H9 (cell line): ENCODE measurements at regions not wholly inside any gene's neighbourhood (a gene's known extent, or its start where the extent isn't known, plus 50 kb on each side); places are given as distances from the start of the nearest gene placed in this dataset.

Experiments
- DNase-seq: peaks from one replicate; pipeline ENCODE4 v3.0.0-alpha.2; 2017
- H2AFZ ChIP-seq: one replicate; pipeline ENCODE4 v1.6.1; 2013; ENCODE audit warnings: mild to moderate bottlenecking, low read length, control low read depth, moderate library complexity
- H2AK5ac ChIP-seq: 2 replicates; pipeline ENCODE4 v1.6.1; 2013; ENCODE audit warnings: low read length, control low read depth, mixed read lengths; ENCODE audit not compliant: insufficient read length
- H2BK120ac ChIP-seq: one replicate; pipeline ENCODE4 v1.6.1; 2013; ENCODE audit warnings: low read depth, mild to moderate bottlenecking, low read length, control low read depth, inconsistent platforms; ENCODE audit not compliant: poor library complexity, severe bottlenecking
- H2BK12ac ChIP-seq: 2 replicates; pipeline ENCODE4 v1.6.1; 2013; ENCODE audit warnings: low read length, control low read depth, mixed read lengths, low read depth; ENCODE audit not compliant: insufficient read length
- H2BK15ac ChIP-seq: 2 replicates; pipeline ENCODE4 v1.6.1; 2013; ENCODE audit warnings: low read depth, low read length, control low read depth
- H2BK20ac ChIP-seq: one replicate; pipeline ENCODE4 v1.6.1; 2013; ENCODE audit warnings: low read depth, mild to moderate bottlenecking, low read length, control low read depth, inconsistent platforms; ENCODE audit not compliant: poor library complexity, severe bottlenecking
- H2BK5ac ChIP-seq: 2 replicates; pipeline ENCODE4 v1.6.1; 2013; ENCODE audit warnings: low read length, control low read depth, mixed read lengths; ENCODE audit not compliant: insufficient read length
- H3K14ac ChIP-seq: 2 replicates; pipeline ENCODE4 v1.6.1; 2013; ENCODE audit warnings: low read length, control low read depth; ENCODE audit not compliant: insufficient read depth
- H3K18ac ChIP-seq: 2 replicates; pipeline ENCODE4 v1.6.1; 2013; ENCODE audit warnings: low read depth, mild to moderate bottlenecking, mixed read lengths, low read length, control low read depth; ENCODE audit not compliant: insufficient read length
- H3K23ac ChIP-seq: 2 replicates; pipeline ENCODE4 v1.6.1; 2013; ENCODE audit warnings: low read length, control low read depth, mixed read lengths, low read depth; ENCODE audit not compliant: insufficient read length
- H3K23me2 ChIP-seq: 2 replicates; pipeline ENCODE4 v1.6.1; 2013; ENCODE audit warnings: low read depth, mild to moderate bottlenecking, mixed read lengths, low read length, control low read depth; ENCODE audit not compliant: insufficient read length, poor library complexity, severe bottlenecking
- H3K27ac ChIP-seq: 2 replicates; pipeline ENCODE4 v1.5.1; 2013; ENCODE audit warnings: low read length, control low read depth, mixed read lengths, low read depth; ENCODE audit not compliant: insufficient read length
- H3K27me3 ChIP-seq: 2 replicates; pipeline ENCODE4 v1.6.1; 2013; ENCODE audit warnings: low read length, control low read depth, inconsistent platforms; ENCODE audit not compliant: insufficient read depth
- H3K4ac ChIP-seq: 2 replicates; pipeline ENCODE4 v1.6.1; 2013; ENCODE audit warnings: low read depth, mild to moderate bottlenecking, control low read depth, inconsistent platforms, low read length, moderate library complexity
- H3K4me1 ChIP-seq: 2 replicates; pipeline ENCODE4 v1.6.1; 2013; ENCODE audit warnings: low read length, control low read depth, inconsistent platforms; ENCODE audit not compliant: insufficient read depth
- H3K4me2 ChIP-seq: 2 replicates; pipeline ENCODE4 v1.6.1; 2013; ENCODE audit warnings: low read length, control low read depth, mixed read lengths; ENCODE audit not compliant: insufficient read length, insufficient read depth
- H3K56ac ChIP-seq: 2 replicates; pipeline ENCODE4 v1.6.1; 2013; ENCODE audit warnings: low read depth, mild to moderate bottlenecking, mixed read lengths, low read length, control low read depth; ENCODE audit not compliant: insufficient read length
- H3K79me1 ChIP-seq: 2 replicates; pipeline ENCODE4 v1.6.1; 2013; ENCODE audit warnings: low read depth, mild to moderate bottlenecking, moderate library complexity, low read length, control low read depth, inconsistent platforms; ENCODE audit not compliant: insufficient read depth, poor library complexity, severe bottlenecking
- H3K79me2 ChIP-seq: 2 replicates; pipeline ENCODE4 v1.6.1; 2013; ENCODE audit warnings: low read length, control low read depth, inconsistent platforms; ENCODE audit not compliant: insufficient read depth
- H3K9ac ChIP-seq: 2 replicates; pipeline ENCODE4 v1.6.1; 2013; ENCODE audit warnings: low read length, control low read depth, mixed read lengths; ENCODE audit not compliant: insufficient read length; ENCODE audit errors: extremely low read depth
- H3K9me3 ChIP-seq: one replicate; pipeline ENCODE4 v1.6.1; 2013; ENCODE audit warnings: low read depth, low read length, inconsistent platforms; ENCODE audit not compliant: control insufficient read depth
- H3T11ph ChIP-seq: one replicate; pipeline ENCODE4 v1.6.1; 2013; ENCODE audit warnings: mild to moderate bottlenecking, low read length, control low read depth, inconsistent platforms
- H4K20me1 ChIP-seq: one replicate; pipeline ENCODE4 v1.6.1; 2013; ENCODE audit not compliant: control insufficient read depth, insufficient read length, insufficient read depth
- H4K5ac ChIP-seq: 2 replicates; pipeline ENCODE4 v1.6.1; 2013; ENCODE audit warnings: low read depth, mild to moderate bottlenecking, mixed read lengths, low read length, control low read depth; ENCODE audit not compliant: insufficient read length
- H4K8ac ChIP-seq: replicated peaks from 2 replicates; pipeline ENCODE4 v1.6.1; 2013; ENCODE audit warnings: low read length, control low read depth, mixed read lengths, low read depth; ENCODE audit not compliant: insufficient read length
- H4K91ac ChIP-seq: 2 replicates; pipeline ENCODE4 v1.6.1; 2013; ENCODE audit warnings: low read depth, mild to moderate bottlenecking, moderate library complexity, mixed read lengths, low read length, control low read depth; ENCODE audit not compliant: insufficient read length
- H3K27ac Mint-ChIP-seq, 3 experiments: 2 replicates in 2 of 3; 3 replicates in 1 of 3; pipeline ENCODE4 v1.8.0; 2020 to 2021; ENCODE audit warnings: mixed read lengths in 3 of 3, mild to moderate bottlenecking in 1 of 3, moderate library complexity in 1 of 3
- H3K27me3 Mint-ChIP-seq: 2 replicates; pipeline ENCODE4 v1.8.0; 2021; ENCODE audit warnings: low read depth, mild to moderate bottlenecking, moderate library complexity, mixed read lengths
- H3K36me3 Mint-ChIP-seq, 3 experiments: 2 replicates in 2 of 3; 3 replicates in 1 of 3; pipeline ENCODE4 v1.8.0; 2020 to 2021; ENCODE audit warnings: low read depth in 3 of 3, mixed read lengths in 3 of 3; ENCODE audit not compliant: insufficient read depth in 1 of 3
- H3K4me1 Mint-ChIP-seq, 2 experiments: 2 replicates each; pipeline ENCODE4 v1.8.0; 2020; ENCODE audit warnings: mixed read lengths in 2 of 2
- H3K4me3 Mint-ChIP-seq, 2 experiments: 2 replicates in 1 of 2; 3 replicates in 1 of 2; pipeline ENCODE4 v1.8.0; 2020 to 2021; ENCODE audit warnings: mild to moderate bottlenecking in 2 of 2, mixed read lengths in 2 of 2, moderate library complexity in 1 of 2
- H3K9me3 Mint-ChIP-seq, 2 experiments: 2 replicates in 1 of 2; 3 replicates in 1 of 2; pipeline ENCODE4 v1.8.0; 2020; ENCODE audit warnings: mild to moderate bottlenecking in 2 of 2, mixed read lengths in 2 of 2, moderate library complexity in 1 of 2
- CTCF ChIP-seq: fragments of 200-600 bp; sonication (generic); conservative IDR thresholded peaks from 3 replicates; pipeline ENCODE4 v1.8.0; 2021; ENCODE audit warnings: antibody characterized with exemption, mild to moderate bottlenecking
- WGBS: extraction: QIAGEN DNeasy Blood & Tissue Kit; methylation state at CpG from one replicate; pipeline ENCODE4 v1.1.7; 2013; ENCODE audit warnings: missing lambda C conversion rate, low lambda C conversion rate, mixed read lengths; ENCODE audit not compliant: insufficient read length; ENCODE audit errors: extremely low coverage; 5-methylcytosine and 5-hydroxymethylcytosine counted together

- H3K36me3 Mint-ChIP-seq = peaks cover 3 to 23% (median 3%) of the 10 kb centered on the region in 3 experiments; a peak in 6 of 7 replicates
- no peak overlapping the region for H2BK12ac ChIP-seq
- H3K27ac Mint-ChIP-seq = no peak overlapping the region
Measured at GRCh38 chr1:78415165-78415564, 75.6 kb upstream of the PTGFR start.

More at GRCh38 chr1:78415165-78415564, 75.6 kb upstream of the PTGFR start:
- Histone ChIP-seq H3K14ac (no peak overlapping the region), H3K27ac (no peak overlapping the region), H3K18ac (no peak overlapping the region), H3K23me2 (no peaks in the 10 kb centered on the region), H3K27me3 (no peaks in the 10 kb centered on the region), H4K5ac (no peak overlapping the region), H3K4me2 (no peak overlapping the region), H3K79me2 (no peaks in the 10 kb centered on the region), H2BK5ac (no peak overlapping the region), H2AFZ (no peak overlapping the region), H3K56ac (no peak overlapping the region), H2AK5ac (no peak overlapping the region), H4K91ac (no peak overlapping the region), H4K8ac (no peak overlapping the region), H3K4ac (no peak overlapping the region), H2BK20ac (no peak overlapping the region), H2BK120ac (no peak overlapping the region), H4K20me1 (no peaks in the 10 kb centered on the region), H2BK15ac (no peak overlapping the region), H3K4me1 (no peaks in the 10 kb centered on the region; the same call in 1 of the 2 replicates), H3T11ph (no peak overlapping the region), H3K9ac (no peak overlapping the region), H3K23ac (no peak overlapping the region), H3K79me1 (no peaks in the 10 kb centered on the region), H3K9me3 (no peaks in the 10 kb centered on the region)
- WGBS = no CpG with 5 or more reads among the region's 1 CpG
- Mint-ChIP-seq H3K9me3 (peaks cover 17 to 22% of the 10 kb centered on the region in 2 experiments), H3K4me3 (no peak overlapping the region), H3K27me3 (no peaks in the 10 kb centered on the region; the same call in 1 of the 2 replicates), H3K4me1 (peaks cover 25% of the 10 kb centered on the region in 2 experiments)
- TF ChIP-seq CTCF = no peak
- no peak for DNase-seq
